ENCODE measurements at regions not wholly inside any gene's neighbourhood (a gene's known extent, or its start where the extent isn't known, plus 50 kb on each side); places are given as distances from the start of the nearest gene placed in this dataset.

DNA sequence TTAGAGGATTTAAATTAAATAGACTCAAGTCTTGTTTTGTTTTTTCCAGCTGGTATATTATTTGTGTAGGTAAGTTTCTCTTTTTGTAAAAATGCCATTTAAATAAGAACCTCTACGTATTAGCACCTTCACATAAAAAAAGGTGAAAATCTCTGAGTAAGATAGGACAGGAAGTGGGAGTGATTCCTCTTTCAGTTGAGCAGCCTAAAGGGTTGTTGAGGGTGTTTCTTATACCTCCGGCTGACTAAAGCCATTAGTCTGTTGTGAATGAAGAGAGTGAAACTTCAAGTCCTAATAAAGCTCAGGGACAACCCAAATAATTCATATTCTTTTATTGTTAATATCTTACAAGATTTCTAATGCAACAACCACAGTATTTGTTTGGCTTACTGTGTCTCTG lies 188.7 kb downstream of the CHRM3 start:
- no peaks in the 10 kb centered on the region for H3K36me3 ChIP-seq (replicated peaks in 1 of 2)
- no peak overlapping the region for H3K27ac ChIP-seq
- 74 to 88% (median 79%) methylated on average over 2 of the region's 2 CpGs for WGBS, 4 donors
- H3K27me3 ChIP-seq = no peaks in the 10 kb centered on the region
- no peaks in the 10 kb centered on the region for H3K4me1 ChIP-seq (replicated peaks in 1 of 2)
- no peaks in the 10 kb centered on the region for H3K9me3 ChIP-seq (replicated peaks in 1 of 3)
- no peak overlapping the region for H3K4me3 ChIP-seq
- no peak for DNase-seq
- no peak for TF ChIP-seq POLR2A (IDR thresholded peaks at IDR 0.05)
- TF ChIP-seq, protein P1, sequence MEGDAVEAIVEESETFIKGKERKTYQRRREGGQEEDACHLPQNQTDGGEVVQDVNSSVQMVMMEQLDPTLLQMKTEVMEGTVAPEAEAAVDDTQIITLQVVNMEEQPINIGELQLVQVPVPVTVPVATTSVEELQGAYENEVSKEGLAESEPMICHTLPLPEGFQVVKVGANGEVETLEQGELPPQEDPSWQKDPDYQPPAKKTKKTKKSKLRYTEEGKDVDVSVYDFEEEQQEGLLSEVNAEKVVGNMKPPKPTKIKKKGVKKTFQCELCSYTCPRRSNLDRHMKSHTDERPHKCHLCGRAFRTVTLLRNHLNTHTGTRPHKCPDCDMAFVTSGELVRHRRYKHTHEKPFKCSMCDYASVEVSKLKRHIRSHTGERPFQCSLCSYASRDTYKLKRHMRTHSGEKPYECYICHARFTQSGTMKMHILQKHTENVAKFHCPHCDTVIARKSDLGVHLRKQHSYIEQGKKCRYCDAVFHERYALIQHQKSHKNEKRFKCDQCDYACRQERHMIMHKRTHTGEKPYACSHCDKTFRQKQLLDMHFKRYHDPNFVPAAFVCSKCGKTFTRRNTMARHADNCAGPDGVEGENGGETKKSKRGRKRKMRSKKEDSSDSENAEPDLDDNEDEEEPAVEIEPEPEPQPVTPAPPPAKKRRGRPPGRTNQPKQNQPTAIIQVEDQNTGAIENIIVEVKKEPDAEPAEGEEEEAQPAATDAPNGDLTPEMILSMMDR (IDR thresholded peaks at IDR 0.05) = no peak
- intact Hi-C loops (cut with DNase I) = no loop called here

DNA sequence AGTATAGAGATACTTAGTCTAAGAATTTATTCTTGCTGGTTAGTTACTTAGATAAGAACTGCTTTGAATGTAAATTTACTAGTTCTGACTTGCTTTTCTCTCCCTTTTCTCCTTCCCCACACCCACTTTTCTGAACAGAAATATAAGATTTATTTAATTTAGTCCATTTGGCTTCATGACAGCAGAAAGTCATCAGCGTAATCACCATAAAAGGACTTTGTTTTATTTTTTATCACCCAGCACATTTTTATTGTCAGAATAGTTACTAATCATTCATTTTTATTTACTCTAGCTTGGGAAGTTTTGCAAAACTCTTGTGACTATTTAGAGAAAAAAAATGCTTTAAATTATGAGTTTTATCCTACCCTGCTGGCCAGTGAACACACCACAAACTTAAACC lies 197.2 kb downstream of the CHRM3 start:
- no peak for DNase-seq
- Histone ChIP-seq H3K27ac (no peak overlapping the region), H3K4me3 (no peak overlapping the region), H3K9me3 (replicated peaks in 1 of 3) (no peaks in the 10 kb centered on the region), H3K4me1 (replicated peaks in 1 of 2) (no peaks in the 10 kb centered on the region), H3K36me3 (replicated peaks in 1 of 2) (no peaks in the 10 kb centered on the region), H3K27me3 (no peaks in the 10 kb centered on the region)
- no peak for TF ChIP-seq POLR2A (IDR thresholded peaks at IDR 0.05)
- TF ChIP-seq, protein P1 (IDR thresholded peaks at IDR 0.05) = no peak
- intact Hi-C loops (cut with DNase I) = no loop called here
- WGBS, 4 donors = 65 to 93% (median 77%) methylated on average over 1 of the region's 1 CpG

DNA sequence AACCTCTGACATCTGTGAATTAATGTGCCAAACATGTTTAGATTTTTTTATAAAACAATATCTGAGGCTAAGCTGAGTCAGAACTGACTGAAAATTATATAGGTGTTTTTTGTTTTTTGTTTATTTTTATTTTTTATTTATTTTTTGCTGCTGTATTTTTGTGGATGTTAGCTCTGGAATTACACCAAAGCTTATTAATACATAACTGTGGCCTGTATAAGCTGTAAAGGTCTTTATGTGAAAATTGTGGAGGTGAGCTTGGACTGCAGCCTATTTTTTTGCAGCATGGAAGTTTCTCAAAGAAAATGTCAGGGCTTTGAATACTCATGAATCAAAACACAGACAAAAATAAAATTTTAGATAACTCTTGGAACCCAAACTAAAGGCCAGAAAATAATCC lies 199.8 kb downstream of the CHRM3 start:
- no peak for TF ChIP-seq POLR2A (IDR thresholded peaks at IDR 0.05)
- TF ChIP-seq, protein P1 (IDR thresholded peaks at IDR 0.05) = no peak
- intact Hi-C loops (cut with DNase I) = no loop called here
- no peaks in the 10 kb centered on the region for H3K36me3 ChIP-seq (replicated peaks in 1 of 2)
- no peaks in the 10 kb centered on the region for H3K9me3 ChIP-seq (replicated peaks in 1 of 3)
- DNase-seq = no peak
- H3K27ac ChIP-seq = no peak overlapping the region
- no peaks in the 10 kb centered on the region for H3K4me1 ChIP-seq (replicated peaks in 1 of 2)
- no peaks in the 10 kb centered on the region for H3K27me3 ChIP-seq
- H3K4me3 ChIP-seq = no peak overlapping the region

DNA sequence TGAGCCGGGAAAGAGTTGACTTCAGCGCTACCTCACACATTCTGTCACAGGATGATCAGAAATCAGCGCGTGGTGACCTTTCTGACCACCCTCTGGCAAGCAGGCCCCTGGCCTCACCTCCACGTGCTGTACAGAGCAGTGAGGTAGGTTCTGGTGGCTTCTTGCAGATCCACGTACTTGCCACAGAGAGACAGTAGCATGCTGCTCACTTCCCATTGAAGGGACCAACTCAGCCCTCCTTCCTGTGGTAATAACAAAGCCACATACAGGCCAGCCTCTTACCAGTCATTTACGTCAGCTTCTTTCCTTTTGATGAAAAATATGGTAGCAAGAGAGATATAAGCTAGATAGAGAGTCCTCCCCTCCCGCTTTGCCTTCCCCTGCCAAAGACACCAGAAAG lies 200.7 kb downstream of the CHRM3 start:
- DNase-seq = no peak
- H3K4me3 ChIP-seq = no peak overlapping the region
- no peaks in the 10 kb centered on the region for H3K9me3 ChIP-seq (replicated peaks in 1 of 3)
- H3K36me3 ChIP-seq (replicated peaks in 1 of 2) = no peaks in the 10 kb centered on the region
- H3K4me1 ChIP-seq (replicated peaks in 1 of 2) = no peaks in the 10 kb centered on the region
- intact Hi-C loops (cut with DNase I) = no loop called here
- 67 to 80% (median 73%) methylated on average over 3 to 8 of the region's 8 CpGs for WGBS, 4 donors
- H3K27ac ChIP-seq = no peak overlapping the region
- no peaks in the 10 kb centered on the region for H3K27me3 ChIP-seq
- TF ChIP-seq POLR2A (IDR thresholded peaks at IDR 0.05) = no peak
- TF ChIP-seq, protein P1 (IDR thresholded peaks at IDR 0.05) = no peak
